Epithelial cell of esophagus (primary cell): ENCODE measurements at regions not wholly inside any gene's neighbourhood (a gene's known extent, or its start where the extent isn't known, plus 50 kb on each side); places are given as distances from the start of the nearest gene placed in this dataset.
"Not testable (repeated sequence)": the region's sequence is repeated elsewhere in the genome, so short reads cannot be mapped to it uniquely, and the experiment has no call there.

ENCODE experiments used
- DNase-seq: peaks from one replicate; pipeline ENCODE4 v3.0.0; 2010; ENCODE audit warnings: low read depth
- H3K4me3 ChIP-seq: 2 replicates; pipeline ENCODE4 v1.5.1; 2011; ENCODE audit warnings: mild to moderate bottlenecking, low read length, control low read depth
- CTCF ChIP-seq: IDR thresholded peaks from 2 replicates; pipeline ENCODE4 v1.5.1; 2011; ENCODE audit warnings: low read depth, mild to moderate bottlenecking, low read length, control low read depth, inconsistent platforms; ENCODE audit not compliant: insufficient read depth; ENCODE audit errors: missing control alignments

- no peak overlapping the region for H3K4me3 ChIP-seq
- DNase-seq: no peak
- no peak for TF ChIP-seq CTCF
Observed at GRCh38 chr13:104525467-104525866, 1459.2 kb upstream of the SLC10A2 start.

GRCh38 chr13:104522235-104523072 is 1456.2 kb upstream of the SLC10A2 start:
- TF ChIP-seq CTCF: no peak
- no peak for DNase-seq
- H3K4me3 ChIP-seq: no peak overlapping the region

- DNase-seq: no peak
- TF ChIP-seq CTCF: no peak
Observed at GRCh38 chr13:104510422-104510821, 1444.2 kb upstream of the SLC10A2 start.

GRCh38 chr13:104493502-104493901 is 1427.3 kb upstream of the SLC10A2 start:
- not testable (repeated sequence) for DNase-seq, H3K4me3 ChIP-seq

More at GRCh38 chr13:104510422-104510821, 1444.2 kb upstream of the SLC10A2 start:
- no peak overlapping the region for H3K4me3 ChIP-seq

GRCh38 chr13:104491916-104492315 is 1425.7 kb upstream of the SLC10A2 start:
- DNase-seq: no peak
- no peak for TF ChIP-seq CTCF
- H3K4me3 ChIP-seq: no peak overlapping the region

- H3K4me3 ChIP-seq: no peak overlapping the region
- no peak for DNase-seq
- TF ChIP-seq CTCF: no peak
Observed at GRCh38 chr13:104487006-104487405, 1420.8 kb upstream of the SLC10A2 start.

- DNase-seq: no peak
- no peak for TF ChIP-seq CTCF
- H3K4me3 ChIP-seq: no peak overlapping the region
Observed at GRCh38 chr13:104485571-104485970, 1419.4 kb upstream of the SLC10A2 start.
